ENCODE measurements at regions not wholly inside any gene's neighbourhood (a gene's known extent, or its start where the extent isn't known, plus 50 kb on each side); places are given as distances from the start of the nearest gene placed in this dataset.

DNA sequence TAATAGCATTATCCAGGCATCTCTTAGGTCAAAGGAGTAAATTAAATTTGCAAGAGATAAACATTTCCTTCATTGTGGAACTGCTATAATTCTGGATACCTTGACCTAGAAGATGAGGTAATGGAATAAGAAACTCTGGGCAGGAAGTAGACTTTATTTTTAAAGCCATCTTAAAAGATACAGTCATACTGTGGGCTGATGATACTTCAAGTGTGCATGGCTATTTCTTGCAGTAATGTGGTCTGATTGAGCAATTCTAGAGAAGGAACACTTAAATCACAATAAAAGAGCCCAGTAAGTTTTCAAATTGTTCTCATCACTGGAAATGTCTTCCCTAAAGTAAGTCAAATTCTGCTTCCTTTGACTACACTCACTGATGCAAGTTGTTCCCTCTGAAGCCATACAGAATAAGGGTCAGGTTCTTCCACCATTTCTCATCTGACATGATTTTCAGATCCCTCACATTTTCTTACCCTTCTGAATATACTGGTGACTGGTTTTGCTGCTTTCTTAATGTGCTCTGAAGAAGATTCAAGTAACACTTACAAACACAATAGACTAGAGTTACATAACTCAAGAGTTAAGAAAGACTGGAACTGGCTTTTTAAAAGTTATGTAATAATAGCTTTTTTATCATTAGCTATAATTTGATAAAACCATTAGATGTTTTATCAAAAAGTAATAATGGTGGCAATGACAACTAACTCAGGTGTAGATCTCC is 62.6 kb upstream of the TMEM244 start:
- Histone ChIP-seq H3K27ac (no peak overlapping the region), H3K9me3 (no peaks in the 10 kb centered on the region), H3K4me1 (peaks cover 5% of the 10 kb centered on the region), H3K36me3 (no peaks in the 10 kb centered on the region), H3K4me3 (no peak overlapping the region), H3K27me3 (ENCODE audit: low read depth) (no peaks in the 10 kb centered on the region)
- intact Hi-C loops (cut with DNase I), result no loop called here
- TF ChIP-seq, protein P1, sequence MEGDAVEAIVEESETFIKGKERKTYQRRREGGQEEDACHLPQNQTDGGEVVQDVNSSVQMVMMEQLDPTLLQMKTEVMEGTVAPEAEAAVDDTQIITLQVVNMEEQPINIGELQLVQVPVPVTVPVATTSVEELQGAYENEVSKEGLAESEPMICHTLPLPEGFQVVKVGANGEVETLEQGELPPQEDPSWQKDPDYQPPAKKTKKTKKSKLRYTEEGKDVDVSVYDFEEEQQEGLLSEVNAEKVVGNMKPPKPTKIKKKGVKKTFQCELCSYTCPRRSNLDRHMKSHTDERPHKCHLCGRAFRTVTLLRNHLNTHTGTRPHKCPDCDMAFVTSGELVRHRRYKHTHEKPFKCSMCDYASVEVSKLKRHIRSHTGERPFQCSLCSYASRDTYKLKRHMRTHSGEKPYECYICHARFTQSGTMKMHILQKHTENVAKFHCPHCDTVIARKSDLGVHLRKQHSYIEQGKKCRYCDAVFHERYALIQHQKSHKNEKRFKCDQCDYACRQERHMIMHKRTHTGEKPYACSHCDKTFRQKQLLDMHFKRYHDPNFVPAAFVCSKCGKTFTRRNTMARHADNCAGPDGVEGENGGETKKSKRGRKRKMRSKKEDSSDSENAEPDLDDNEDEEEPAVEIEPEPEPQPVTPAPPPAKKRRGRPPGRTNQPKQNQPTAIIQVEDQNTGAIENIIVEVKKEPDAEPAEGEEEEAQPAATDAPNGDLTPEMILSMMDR (IDR thresholded peaks at IDR 0.05), result no peak
- DNase-seq (no peak), ATAC-seq (no peak)

DNA sequence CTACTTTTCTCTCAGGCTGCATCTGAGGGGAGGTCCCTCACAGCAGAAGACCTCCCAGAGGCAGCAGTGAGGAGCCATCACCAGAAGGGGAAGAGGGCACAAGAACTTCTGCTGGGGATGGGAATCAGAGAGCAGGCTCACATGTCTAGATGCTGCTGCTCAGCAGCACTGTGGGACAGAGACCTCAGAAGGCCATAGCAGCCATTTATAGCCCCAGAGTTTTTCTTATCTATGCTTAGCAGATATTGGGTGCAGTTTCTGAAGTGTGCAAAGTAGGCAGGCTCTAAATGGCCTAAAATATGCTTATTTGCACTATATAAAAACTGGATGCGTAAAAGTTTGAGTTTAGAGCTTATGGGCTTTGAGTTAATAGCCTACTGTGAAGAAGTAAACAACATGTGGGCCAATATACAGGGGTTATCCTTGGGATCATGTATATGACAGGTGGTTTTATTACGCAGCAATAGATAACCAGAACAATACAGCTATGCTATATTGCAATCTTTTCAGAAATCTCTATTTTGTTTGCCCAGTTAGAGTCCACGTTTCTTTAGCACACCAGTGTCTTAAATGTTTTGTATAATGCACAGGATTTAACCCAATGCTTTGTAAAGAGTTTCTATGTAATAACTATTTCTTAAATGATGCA is 60.2 kb upstream of the TMEM244 start:
- peaks cover 5% of the 10 kb centered on the region for H3K4me1 ChIP-seq
- no peaks in the 10 kb centered on the region for H3K36me3 ChIP-seq
- no peaks in the 10 kb centered on the region for H3K27me3 ChIP-seq (ENCODE audit: low read depth)
- TF ChIP-seq, protein P1 (IDR thresholded peaks at IDR 0.05), result no peak
- intact Hi-C loops (cut with DNase I), result no loop called here
- ATAC-seq (no peak), DNase-seq (no peak)
- H3K4me3 ChIP-seq, result no peak overlapping the region
- H3K9me3 ChIP-seq, result no peaks in the 10 kb centered on the region
- no peak overlapping the region for H3K27ac ChIP-seq

DNA sequence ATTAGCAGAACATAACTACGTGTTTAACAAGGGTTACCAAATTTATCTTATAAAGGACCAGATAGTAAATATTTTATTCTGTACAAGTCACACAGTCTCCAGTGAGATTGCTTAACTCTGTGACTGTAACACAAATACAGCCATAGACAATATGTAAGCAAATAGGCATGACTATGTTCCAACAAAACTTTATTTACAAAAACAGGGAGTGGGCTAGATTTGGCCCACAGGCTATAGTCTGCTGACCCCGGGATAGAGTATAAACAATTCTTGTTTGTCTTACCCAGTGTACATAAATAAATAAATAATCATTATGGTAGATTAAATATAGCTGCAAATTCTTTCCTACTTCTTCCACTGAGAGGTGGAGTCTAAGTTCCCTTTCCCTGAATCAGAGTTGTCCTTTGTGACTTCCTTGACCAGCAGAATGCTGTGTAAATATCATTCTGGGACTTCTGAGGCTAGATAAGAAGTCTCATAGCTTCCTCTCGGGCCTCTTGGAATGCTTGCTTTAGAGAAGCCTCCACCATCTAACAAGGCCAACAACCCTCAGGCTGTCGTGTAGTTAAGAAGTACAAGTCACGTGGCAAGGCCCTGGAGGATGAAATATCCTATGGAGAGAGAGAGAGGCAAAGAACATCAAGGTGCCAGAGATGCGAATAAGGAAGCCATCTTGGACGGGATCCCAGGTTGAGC is 59.1 kb upstream of the TMEM244 start:
- no peak overlapping the region for H3K4me3 ChIP-seq
- H3K9me3 ChIP-seq, result no peaks in the 10 kb centered on the region
- H3K27me3 ChIP-seq (ENCODE audit: low read depth), result no peaks in the 10 kb centered on the region
- ATAC-seq, result no peak
- intact Hi-C loops (cut with DNase I), result no loop called here
- TF ChIP-seq, protein P1 (IDR thresholded peaks at IDR 0.05), result no peak
- H3K27ac ChIP-seq, result no peak overlapping the region
- H3K36me3 ChIP-seq, result no peaks in the 10 kb centered on the region
- DNase-seq, result no peak
- peaks cover 5% of the 10 kb centered on the region for H3K4me1 ChIP-seq

- intact Hi-C loops (cut with DNase I), result no loop called here
- Histone ChIP-seq H3K4me1 (no peaks in the 10 kb centered on the region), H3K27ac (no peak overlapping the region), H3K9me3 (no peaks in the 10 kb centered on the region), H3K27me3 (ENCODE audit: low read depth) (no peaks in the 10 kb centered on the region), H3K4me3 (no peak overlapping the region), H3K36me3 (no peaks in the 10 kb centered on the region)
- TF ChIP-seq, protein P1 (IDR thresholded peaks at IDR 0.05), result no peak
- ATAC-seq, result no peak
- no peak for DNase-seq
Observed at GRCh38 chr6:129911732-129912131, 50.6 kb upstream of the TMEM244 start.
